ENCODE measurements at regions not wholly inside any gene's neighbourhood (a gene's known extent, or its start where the extent isn't known, plus 50 kb on each side); places are given as distances from the start of the nearest gene placed in this dataset.
A peak's percentile ranks its signal among the peaks of the same experiment; 100 is the strongest.
"Not testable (repeated sequence)": the region's sequence is repeated elsewhere in the genome, so short reads cannot be mapped to it uniquely, and the experiment has no call there.

GRCh38 chr2:37806004-37806403, 119.1 kb upstream of the RMDN2 start:
- DNase-seq (ENCODE audit: low read depth): not testable (repeated sequence)

- DNase-seq (ENCODE audit: low read depth): no peak
Observed at GRCh38 chr2:37809525-37809924, 115.6 kb upstream of the RMDN2 start.

DNA sequence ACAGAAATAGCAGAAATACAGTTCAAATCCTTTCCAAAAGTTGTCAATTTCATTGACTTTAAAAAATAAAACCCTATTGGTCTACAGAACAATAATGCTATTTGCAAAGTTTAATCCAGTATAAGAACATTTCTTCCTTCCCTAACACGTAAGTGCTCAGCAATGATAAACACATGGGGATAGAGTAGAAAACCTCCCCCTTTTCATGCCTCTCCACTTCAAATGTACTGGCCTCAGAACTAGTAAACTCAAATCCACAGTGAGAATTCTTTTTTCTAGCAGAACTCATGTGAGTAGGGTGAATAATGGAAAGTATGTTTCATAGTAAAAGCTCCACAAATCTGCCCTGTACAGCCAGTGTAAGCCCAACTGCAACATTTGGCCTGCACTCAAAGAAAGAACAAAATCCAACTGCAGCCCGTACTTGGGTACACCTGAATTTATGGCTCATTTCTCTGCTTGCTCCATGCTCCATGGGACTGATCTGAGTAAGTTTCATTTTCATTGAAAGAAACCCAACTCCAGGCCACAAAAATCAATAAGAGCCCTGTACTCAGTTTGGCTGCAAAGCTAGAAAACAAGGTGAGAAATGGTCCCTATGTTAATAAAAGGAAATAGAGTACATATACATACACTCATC, 115.0 kb upstream of the RMDN2 start:
- DNase-seq (ENCODE audit: low read depth): no peak

GRCh38 chr2:37812414-37812813, 112.7 kb upstream of the RMDN2 start:
- DNase-seq (ENCODE audit: low read depth): no peak

GRCh38 chr2:37812941-37813730, 112.0 kb upstream of the RMDN2 start:
- DNase-seq (ENCODE audit: low read depth): no peak

GRCh38 chr2:37816036-37816435, 109.1 kb upstream of the RMDN2 start:
- no peak for DNase-seq (ENCODE audit: low read depth)

- no peak for DNase-seq (ENCODE audit: low read depth)
Observed at GRCh38 chr2:37816686-37817085, 108.4 kb upstream of the RMDN2 start.

DNA sequence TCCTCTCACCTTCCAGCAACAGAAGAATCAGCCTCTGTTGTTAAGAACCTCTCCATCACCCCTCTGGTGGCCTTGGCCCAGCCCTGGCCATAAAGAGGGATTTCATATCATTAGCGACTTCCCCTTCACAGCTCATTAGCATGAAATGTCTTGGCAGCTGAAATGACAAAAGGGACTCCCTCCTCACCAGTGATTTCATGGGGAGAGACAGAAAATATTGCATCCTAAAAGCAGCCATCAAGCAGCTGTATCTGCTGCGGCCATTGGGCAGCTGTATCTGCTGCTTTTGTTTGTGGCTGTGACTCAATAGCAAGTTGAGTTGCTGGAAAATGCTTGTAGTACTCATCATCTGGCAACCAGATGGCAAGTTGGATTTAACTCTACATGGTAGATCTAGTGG, 105.9 kb upstream of the RMDN2 start:
- no peak for DNase-seq (ENCODE audit: low read depth)

GRCh38 chr2:37820471-37820986, 104.6 kb upstream of the RMDN2 start:
- DNase-seq (ENCODE audit: low read depth): no peak

GRCh38 chr2:37825586-37825985, 99.5 kb upstream of the RMDN2 start:
- DNase-seq (ENCODE audit: low read depth): no peak

- no peak for DNase-seq (ENCODE audit: low read depth)
Observed at GRCh38 chr2:37826611-37827010, 98.5 kb upstream of the RMDN2 start.

- no peak for DNase-seq (ENCODE audit: low read depth)
Observed at GRCh38 chr2:37827455-37827854, 97.6 kb upstream of the RMDN2 start.

- no peak for DNase-seq (ENCODE audit: low read depth)
Observed at GRCh38 chr2:37827911-37828511, 97.1 kb upstream of the RMDN2 start.

- no peak for DNase-seq (ENCODE audit: low read depth)
Observed at GRCh38 chr2:37829202-37829601, 95.9 kb upstream of the RMDN2 start.

DNA sequence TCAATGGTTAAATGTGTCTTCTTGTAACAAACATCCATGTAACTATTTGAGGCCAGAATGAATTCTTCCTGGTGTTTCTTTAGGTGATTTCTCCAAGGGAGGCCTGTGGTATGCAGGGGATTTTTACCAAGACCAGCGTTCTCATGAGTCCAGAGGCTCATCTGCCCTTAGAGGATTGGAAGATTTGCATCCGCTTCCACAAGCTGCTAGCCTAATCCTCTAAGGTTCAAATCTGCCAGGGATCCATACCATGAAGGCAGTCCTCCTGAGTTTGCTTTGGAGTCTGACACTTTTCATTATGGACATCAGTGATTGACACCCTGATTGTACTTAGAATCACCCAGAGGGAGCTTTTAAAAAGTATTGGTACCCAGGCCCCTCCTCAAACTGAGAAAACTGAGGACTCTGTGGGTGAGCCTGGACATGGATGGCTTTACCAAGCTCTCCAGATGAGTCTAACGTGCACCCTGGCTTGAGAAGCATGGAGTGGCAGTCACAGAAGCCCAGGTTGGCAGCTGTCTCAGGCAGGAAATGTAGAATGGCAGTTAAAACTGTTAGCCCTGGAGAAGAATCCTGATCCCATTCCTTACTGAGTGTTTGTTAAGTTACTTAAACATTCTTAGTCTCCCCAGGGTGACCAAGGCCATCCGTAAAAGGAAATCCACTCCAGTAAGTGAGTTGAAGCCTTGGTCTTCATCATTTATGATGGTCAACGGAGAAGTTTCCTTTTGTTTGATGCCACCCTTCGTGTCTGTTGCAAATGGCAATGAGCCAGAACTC, 95.3 kb upstream of the RMDN2 start:
- no peak for DNase-seq (ENCODE audit: low read depth)

GRCh38 chr2:37830636-37831035, 94.5 kb upstream of the RMDN2 start:
- DNase-seq (ENCODE audit: low read depth): no peak

GRCh38 chr2:37831081-37831780, 93.9 kb upstream of the RMDN2 start:
- DNase-seq (ENCODE audit: low read depth): no peak

- peak; percentile 40 for DNase-seq (ENCODE audit: low read depth)
Observed at GRCh38 chr2:37832590-37833197, 92.4 kb upstream of the RMDN2 start.

DNA sequence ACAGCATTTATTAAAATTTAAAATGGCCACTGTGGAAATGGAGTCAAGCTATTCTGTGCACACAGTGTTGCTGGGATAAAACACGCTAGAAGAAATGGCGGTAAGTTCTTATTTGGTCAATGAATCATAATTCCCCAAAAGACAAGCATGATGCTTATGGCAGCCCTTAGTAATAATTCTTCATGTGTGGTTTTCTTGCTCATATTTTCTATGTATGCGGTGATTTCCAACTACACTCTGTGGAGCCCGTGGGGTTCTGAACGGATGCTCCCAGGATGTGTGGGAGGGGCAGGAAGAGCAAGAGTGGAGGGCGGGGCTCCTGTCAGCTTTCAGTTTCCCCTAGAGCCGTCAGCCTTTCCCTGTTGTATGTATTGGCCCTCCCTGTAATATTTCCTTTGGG, 91.7 kb upstream of the RMDN2 start:
- no peak for DNase-seq (ENCODE audit: low read depth)

GRCh38 chr2:37836270-37836669, 88.8 kb upstream of the RMDN2 start:
- DNase-seq (ENCODE audit: low read depth): no peak

GRCh38 chr2:37836711-37837110, 88.4 kb upstream of the RMDN2 start:
- no peak for DNase-seq (ENCODE audit: low read depth)
